ENCODE measurements at regions not wholly inside any gene's neighbourhood (a gene's known extent, or its start where the extent isn't known, plus 50 kb on each side); places are given as distances from the start of the nearest gene placed in this dataset.
A peak's percentile ranks its signal among the peaks of the same experiment; 100 is the strongest.

DNA sequence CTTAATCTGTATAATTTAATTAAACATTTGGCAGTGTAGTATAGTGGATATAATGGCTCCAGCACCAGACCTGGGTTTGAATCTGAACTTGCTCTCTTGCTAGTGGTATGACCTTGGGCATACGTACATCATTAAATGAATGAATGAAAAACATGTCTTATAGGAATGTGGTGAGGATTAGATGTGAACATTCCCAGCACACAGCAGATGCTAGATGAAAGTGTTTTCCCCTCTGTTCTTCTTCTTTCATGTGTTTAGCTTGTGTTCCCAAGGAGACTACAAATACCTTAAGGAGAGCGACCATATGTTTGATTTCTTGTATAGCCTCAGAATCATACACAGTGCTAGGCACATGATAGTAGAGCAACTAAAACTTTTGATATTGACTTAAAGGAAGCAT is 56.5 kb downstream of the CT47B1 start:
- no peak for DNase-seq

DNA sequence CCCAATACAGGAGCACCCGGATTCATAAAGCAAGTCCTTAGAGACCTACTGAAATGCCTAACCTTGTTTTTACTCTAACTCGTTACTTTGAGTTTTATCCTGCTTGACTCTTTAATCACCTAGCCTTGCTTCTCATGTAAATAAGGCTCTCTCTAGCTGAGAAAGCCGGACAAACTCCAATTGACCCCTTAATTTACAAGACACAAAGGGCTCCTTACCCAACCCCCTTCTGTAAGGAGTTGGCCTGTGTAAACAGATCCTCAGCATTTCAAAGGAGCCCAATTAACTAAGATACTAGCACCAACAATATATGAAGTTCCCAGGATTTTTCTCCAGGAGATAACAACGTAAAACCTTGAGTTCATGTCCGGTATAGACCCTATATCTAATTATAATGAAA is 61.7 kb downstream of the CT47B1 start:
- DNase-seq: no peak

- no peak for DNase-seq
These were observed 74.2 kb downstream of the CT47B1 start for GRCh38 chrX:120801426-120801825.

DNA sequence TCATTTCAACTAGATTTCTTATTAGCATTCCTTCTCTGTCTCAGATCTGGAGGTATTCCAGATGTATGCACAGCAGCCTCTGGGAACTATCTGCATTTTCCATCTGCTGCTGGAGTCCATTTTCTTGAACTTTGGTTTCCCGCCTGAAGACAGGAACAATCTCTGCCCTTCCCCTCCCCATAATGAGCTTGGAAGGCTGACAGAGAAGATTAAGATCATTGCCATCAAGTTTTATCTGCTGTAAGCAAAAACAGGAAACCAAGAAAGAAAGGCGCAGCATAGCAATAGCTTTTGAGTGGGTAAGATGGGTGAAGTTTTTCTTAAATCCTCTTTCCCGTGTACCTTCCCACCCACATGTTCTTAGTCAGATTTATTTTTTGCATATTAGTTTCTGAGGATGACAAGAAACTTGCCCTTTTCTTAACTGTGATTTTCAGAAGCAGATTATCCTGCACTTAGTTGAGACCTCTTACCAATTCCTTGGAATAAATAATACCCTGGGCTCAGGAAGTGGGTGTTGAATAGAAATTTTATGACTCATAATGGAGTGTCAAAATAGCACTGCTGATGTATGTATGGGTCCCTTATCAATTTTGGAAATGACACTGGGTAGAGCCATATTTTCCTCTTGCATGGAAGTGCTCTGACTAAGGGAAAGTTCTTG is 78.3 kb downstream of the CT47B1 start:
- no peak for DNase-seq

- DNase-seq: no peak
These were observed 80.4 kb downstream of the CT47B1 start for GRCh38 chrX:120795301-120795700.

DNA sequence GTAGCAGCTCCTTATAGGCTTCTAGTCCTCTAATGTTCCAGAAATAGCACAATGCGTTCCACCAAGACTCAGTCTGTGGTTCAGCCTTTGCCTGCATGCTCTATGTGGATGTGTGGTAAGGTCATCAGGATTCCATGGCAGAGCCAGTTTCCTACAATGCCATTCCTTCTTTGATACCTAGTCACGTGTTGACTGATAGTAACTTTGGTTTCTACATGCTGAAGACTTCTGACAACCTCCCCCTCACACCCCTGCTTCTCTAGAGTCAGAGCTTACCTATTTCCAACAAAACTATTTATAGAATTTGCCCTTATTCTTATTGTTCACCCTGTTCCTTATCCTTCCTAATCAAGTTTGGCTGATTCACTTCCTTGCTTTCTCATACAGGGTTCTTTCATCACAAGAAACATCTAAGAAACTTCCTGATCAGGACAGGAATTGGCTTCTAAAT is 81.1 kb downstream of the CT47B1 start:
- DNase-seq: no peak

- no peak for DNase-seq
These were observed 82.6 kb downstream of the CT47B1 start for GRCh38 chrX:120793098-120793497.

DNA sequence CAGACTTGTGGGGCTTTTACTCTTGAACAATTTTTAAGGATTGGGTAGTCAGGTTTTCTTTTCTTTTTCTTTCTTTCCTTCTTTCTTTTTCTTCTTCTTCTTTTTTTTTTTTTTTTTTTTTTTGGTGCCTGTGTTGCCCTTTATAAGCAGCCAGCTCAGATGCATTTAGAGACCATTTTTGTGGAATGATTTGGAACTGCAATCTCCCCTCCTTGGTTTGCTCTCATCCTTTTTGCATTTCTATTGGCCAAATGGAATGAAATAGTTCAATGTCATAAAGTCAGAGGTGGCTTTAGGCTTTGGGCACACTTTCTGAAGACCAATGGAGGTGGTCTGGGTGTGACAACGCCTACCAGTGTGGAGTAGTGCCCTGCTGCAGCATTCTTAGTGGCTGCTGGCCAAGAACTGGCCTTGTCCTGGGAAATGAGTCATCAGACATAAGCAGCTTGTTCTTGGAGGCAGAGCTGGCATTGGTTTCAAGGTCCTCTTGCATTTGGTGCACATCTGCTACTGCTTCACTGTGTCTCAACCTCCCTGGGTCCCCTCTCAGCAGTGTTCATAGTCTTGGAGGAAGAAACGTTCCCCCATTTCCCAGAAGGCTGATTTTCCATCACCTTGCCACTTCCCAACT is 84.5 kb downstream of the CT47B1 start:
- DNase-seq: no peak

GRCh38 chrX:120790552-120790951 is 85.1 kb downstream of the CT47B1 start:
- DNase-seq: no peak

- DNase-seq: peak in 1 of 2 donors; percentile 22
These were observed 85.5 kb downstream of the CT47B1 start for GRCh38 chrX:120790118-120790517.

DNA sequence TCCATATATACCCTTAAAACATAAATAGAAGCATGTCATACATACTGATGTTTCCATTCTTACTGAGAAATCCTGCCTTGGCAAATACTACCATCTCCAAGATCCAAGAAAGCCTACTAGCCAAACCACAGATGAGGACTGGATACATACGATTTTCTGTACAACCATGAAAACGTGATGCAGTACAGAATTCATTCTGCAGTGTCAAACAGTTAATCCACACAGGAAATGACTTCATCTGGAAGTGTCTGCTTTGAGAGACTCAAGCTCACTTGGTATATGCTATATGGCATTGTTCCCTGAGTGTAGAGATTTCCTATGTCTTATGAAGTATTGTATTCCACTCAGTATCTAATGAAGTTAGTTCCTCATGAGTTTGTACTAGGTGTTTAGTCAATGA is 94.3 kb downstream of the CT47B1 start:
- no peak for DNase-seq

- no peak for DNase-seq
These were observed 99.7 kb downstream of the CT47B1 start for GRCh38 chrX:120775959-120776358.

GRCh38 chrX:120774606-120775005 is 101.1 kb downstream of the CT47B1 start:
- no peak for DNase-seq

DNA sequence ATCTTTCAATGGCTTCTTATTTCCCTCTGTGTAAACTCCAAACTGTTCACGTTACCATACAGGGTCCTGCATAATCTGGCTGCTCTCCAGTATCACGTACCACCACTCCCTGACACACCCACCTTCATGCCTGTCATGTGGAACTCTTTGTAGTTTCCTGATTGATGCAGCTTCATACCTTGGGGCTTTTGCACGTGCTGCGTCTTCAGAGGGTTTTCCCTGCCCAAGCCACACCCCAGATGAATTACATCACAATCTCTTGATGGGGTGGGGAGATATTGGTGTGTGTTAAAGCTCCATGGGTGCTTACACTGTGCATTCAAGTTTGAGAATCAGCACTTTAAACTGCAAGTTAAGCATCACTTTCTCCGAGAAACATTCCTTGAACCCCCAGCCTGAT is 101.9 kb downstream of the CT47B1 start:
- no peak for DNase-seq

- no peak for DNase-seq
These were observed 105.9 kb downstream of the CT47B1 start for GRCh38 chrX:120769576-120770341.

GRCh38 chrX:120768681-120769080 is 107.0 kb downstream of the CT47B1 start:
- no peak for DNase-seq

GRCh38 chrX:120768254-120768653 is 107.4 kb downstream of the CT47B1 start:
- DNase-seq: no peak

GRCh38 chrX:120763269-120763668 is 112.4 kb downstream of the CT47B1 start:
- no peak for DNase-seq

- DNase-seq: no peak
These were observed 113.9 kb downstream of the CT47B1 start for GRCh38 chrX:120761810-120762209.

GRCh38 chrX:120759685-120760084 is 116.0 kb downstream of the CT47B1 start:
- DNase-seq: no peak

- DNase-seq: no peak
These were observed 120.4 kb downstream of the CT47B1 start for GRCh38 chrX:120755066-120755846.

GRCh38 chrX:120753413-120754251 is 122.0 kb downstream of the CT47B1 start:
- no peak for DNase-seq
